ENCODE measurements at regions not wholly inside any gene's neighbourhood (a gene's known extent, or its start where the extent isn't known, plus 50 kb on each side); places are given as distances from the start of the nearest gene placed in this dataset.

DNA sequence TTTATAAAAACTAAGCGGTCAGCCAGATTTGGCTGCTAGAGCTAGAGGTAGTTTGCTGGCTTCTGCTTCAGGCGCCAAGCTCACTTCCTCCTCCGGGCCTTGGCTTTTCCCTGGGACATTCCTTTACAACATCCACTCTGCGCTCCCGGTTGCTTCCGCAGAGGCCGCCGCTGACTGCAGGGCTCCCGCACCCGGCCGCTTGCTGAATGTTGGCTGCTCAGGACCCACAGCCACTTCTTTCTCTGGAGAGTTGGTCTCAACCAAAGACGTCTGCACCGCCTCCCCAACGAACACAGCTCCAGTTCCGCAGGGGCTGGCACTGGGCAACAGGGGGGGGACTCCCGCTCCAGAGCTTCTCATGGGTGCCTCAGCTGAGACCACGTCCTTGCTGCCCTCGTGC lies 282.8 kb downstream of the TFAP2C start:
- TF ChIP-seq, protein P1, sequence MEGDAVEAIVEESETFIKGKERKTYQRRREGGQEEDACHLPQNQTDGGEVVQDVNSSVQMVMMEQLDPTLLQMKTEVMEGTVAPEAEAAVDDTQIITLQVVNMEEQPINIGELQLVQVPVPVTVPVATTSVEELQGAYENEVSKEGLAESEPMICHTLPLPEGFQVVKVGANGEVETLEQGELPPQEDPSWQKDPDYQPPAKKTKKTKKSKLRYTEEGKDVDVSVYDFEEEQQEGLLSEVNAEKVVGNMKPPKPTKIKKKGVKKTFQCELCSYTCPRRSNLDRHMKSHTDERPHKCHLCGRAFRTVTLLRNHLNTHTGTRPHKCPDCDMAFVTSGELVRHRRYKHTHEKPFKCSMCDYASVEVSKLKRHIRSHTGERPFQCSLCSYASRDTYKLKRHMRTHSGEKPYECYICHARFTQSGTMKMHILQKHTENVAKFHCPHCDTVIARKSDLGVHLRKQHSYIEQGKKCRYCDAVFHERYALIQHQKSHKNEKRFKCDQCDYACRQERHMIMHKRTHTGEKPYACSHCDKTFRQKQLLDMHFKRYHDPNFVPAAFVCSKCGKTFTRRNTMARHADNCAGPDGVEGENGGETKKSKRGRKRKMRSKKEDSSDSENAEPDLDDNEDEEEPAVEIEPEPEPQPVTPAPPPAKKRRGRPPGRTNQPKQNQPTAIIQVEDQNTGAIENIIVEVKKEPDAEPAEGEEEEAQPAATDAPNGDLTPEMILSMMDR (conservative IDR thresholded peaks at IDR 0.05) = no peak
- no peak for TF ChIP-seq ZFX (IDR thresholded peaks at IDR 0.05)
